IMR-90 (cell line): ENCODE measurements at regions not wholly inside any gene's neighbourhood (a gene's known extent, or its start where the extent isn't known, plus 50 kb on each side); places are given as distances from the start of the nearest gene placed in this dataset.

Experiments used
- ATAC-seq: fragments of 200-7000 bp; cut with Tn5 transposase; 2 replicates; pipeline ENCODE4 v1.9.1; 2020; ENCODE audit warnings: low read depth, mild to moderate bottlenecking, moderate library complexity
- BruUV-seq: library from RNA; stranded (reverse); fragments of 400-500 nt; replicated peaks from 2 replicates; lab custom pipeline; 2021; lab: Mats Ljungman, UMichigan
- CTCF ChIA-PET: fragments of 300-600 bp; formaldehyde crosslinking; extraction: SDS; loops from one replicate; lab custom pipeline; 2021; ENCODE audit warnings: antibody characterized with exemption; lab: Yijun Ruan, JAX
- POLR2A ChIA-PET: fragments of 300-600 bp; sonication (Branson Sonifier 250); formaldehyde crosslinking; loops from one replicate; lab custom pipeline; 2022; ENCODE audit warnings: antibody characterized with exemption; ENCODE audit not compliant: unreplicated experiment; lab: Charles Lee
- DNase-seq: peaks from one replicate; pipeline ENCODE4 v3.0.0; 2013
- H2AFZ ChIP-seq: replicated peaks from 2 replicates; pipeline ENCODE3; 2013; ENCODE audit warnings: low read length, mild to moderate bottlenecking; ENCODE audit not compliant: poor library complexity
- H2AK5ac ChIP-seq: 2 replicates; pipeline ENCODE4 v1.6.1; 2013; ENCODE audit warnings: low read depth, low read length, inconsistent platforms
- H2AK9ac ChIP-seq: replicated peaks from 2 replicates; pipeline ENCODE3; 2013; ENCODE audit warnings: mild to moderate bottlenecking, low read depth, low read length, moderate library complexity; ENCODE audit not compliant: poor library complexity
- H2BK120ac ChIP-seq: 2 replicates; pipeline ENCODE4 v1.6.1; 2013; ENCODE audit warnings: low read depth, low read length, inconsistent platforms
- H2BK15ac ChIP-seq: 3 replicates; pipeline ENCODE4 v1.6.1; 2013; ENCODE audit warnings: low read depth, low read length, inconsistent platforms
- H2BK20ac ChIP-seq: 2 replicates; pipeline ENCODE4 v1.6.1; 2013; ENCODE audit warnings: low read depth, mild to moderate bottlenecking, inconsistent platforms, low read length, moderate library complexity
- H2BK5ac ChIP-seq: 2 replicates; pipeline ENCODE4 v1.6.1; 2013; ENCODE audit warnings: mild to moderate bottlenecking, low read depth, low read length, inconsistent platforms; ENCODE audit not compliant: poor library complexity, severe bottlenecking
- H3K14ac ChIP-seq: replicated peaks from 2 replicates; pipeline ENCODE4 v1.6.1; 2013; ENCODE audit warnings: low read depth, low read length, inconsistent platforms
- H3K18ac ChIP-seq: 2 replicates; pipeline ENCODE4 v1.6.1; 2013; ENCODE audit warnings: low read depth, low read length, control low read depth
- H3K23ac ChIP-seq: 2 replicates; pipeline ENCODE4 v1.6.1; 2013; ENCODE audit warnings: low read depth, low read length, inconsistent platforms
- H3K27ac ChIP-seq: 2 replicates; pipeline ENCODE4 v1.5.1; 2013; ENCODE audit warnings: mild to moderate bottlenecking, control low read depth, low read length; ENCODE audit not compliant: insufficient read depth
- H3K27me3 ChIP-seq: 2 replicates; pipeline ENCODE4 v1.6.1; 2013; ENCODE audit warnings: low read length; ENCODE audit not compliant: control insufficient read depth, insufficient read depth
- H3K36me3 ChIP-seq: 2 replicates; pipeline ENCODE4 v1.6.1; 2013; ENCODE audit warnings: low read length, mixed read lengths; ENCODE audit not compliant: control insufficient read depth, insufficient read depth
- H3K4ac ChIP-seq: 2 replicates; pipeline ENCODE4 v1.6.1; 2013; ENCODE audit warnings: low read depth, low read length, inconsistent platforms
- H3K4me1 ChIP-seq: 2 replicates; pipeline ENCODE4 v1.6.1; 2013; ENCODE audit warnings: low read length, mixed read lengths; ENCODE audit not compliant: control insufficient read depth, insufficient read depth
- H3K4me2 ChIP-seq: 2 replicates; pipeline ENCODE4 v1.6.1; 2013; ENCODE audit warnings: low read depth, mild to moderate bottlenecking, control low read depth, low read length, moderate library complexity
- H3K4me3 ChIP-seq: 2 replicates; pipeline ENCODE4 v1.5.1; 2013; ENCODE audit warnings: low read depth, mild to moderate bottlenecking, control low read depth, low read length, moderate library complexity; ENCODE audit not compliant: insufficient read depth
- H3K56ac ChIP-seq: 2 replicates; pipeline ENCODE4 v1.6.1; 2013; ENCODE audit warnings: low read length, inconsistent platforms; ENCODE audit not compliant: insufficient read depth; ENCODE audit errors: extremely low read depth
- H3K79me1 ChIP-seq, 2 experiments: 2 replicates each; pipeline ENCODE4 v1.6.1; 2013; ENCODE audit warnings: low read length in 2 of 2, inconsistent platforms in 1 of 2, low read depth in 1 of 2
- H3K9ac ChIP-seq: 2 replicates; pipeline ENCODE4 v1.6.1; 2013; ENCODE audit warnings: low read depth, low read length, control low read depth
- H3K9me1 ChIP-seq: 2 replicates; pipeline ENCODE4 v1.6.1; 2013; ENCODE audit warnings: low read length, inconsistent platforms; ENCODE audit not compliant: insufficient read depth
- H3K9me3 ChIP-seq: 2 replicates; pipeline ENCODE4 v1.6.1; 2013; ENCODE audit warnings: low read length; ENCODE audit not compliant: control insufficient read depth, insufficient read depth
- H4K20me1 ChIP-seq: 2 replicates; pipeline ENCODE4 v1.6.1; 2013; ENCODE audit warnings: low read length, inconsistent platforms; ENCODE audit not compliant: insufficient read depth
- H4K5ac ChIP-seq: 2 replicates; pipeline ENCODE4 v1.6.1; 2013; ENCODE audit warnings: mild to moderate bottlenecking, low read depth, low read length, control low read depth
- H4K8ac ChIP-seq, 2 experiments: 2 replicates each; pipeline ENCODE4 v1.6.1; 2013; ENCODE audit warnings: low read depth in 2 of 2, low read length in 2 of 2, control low read depth in 1 of 2, inconsistent platforms in 1 of 2
- H4K91ac ChIP-seq: 2 replicates; pipeline ENCODE4 v1.6.1; 2013; ENCODE audit warnings: low read depth, low read length, inconsistent platforms; ENCODE audit not compliant: insufficient read depth
- CEBPB ChIP-seq: IDR thresholded peaks from 2 replicates; pipeline ENCODE4 v1.6.1; 2012; ENCODE audit warnings: low read depth, low read length, improper control_type of control experiment
- POLR2A ChIP-seq: IDR thresholded peaks from 2 replicates; pipeline ENCODE4 v1.6.1; 2012; ENCODE audit warnings: mild to moderate bottlenecking, low read depth, low read length
- RAD21 ChIP-seq: IDR thresholded peaks from 2 replicates; pipeline ENCODE4 v1.6.1; 2012; ENCODE audit warnings: low read length, improper control_type of control experiment
- RCOR1 ChIP-seq: IDR thresholded peaks from 2 replicates; pipeline ENCODE4 v1.6.1; 2012; ENCODE audit warnings: mild to moderate bottlenecking, low read length, improper control_type of control experiment; ENCODE audit not compliant: insufficient replicate concordance
- SMC3 ChIP-seq: fragments of 150-350 bp; IDR thresholded peaks from 2 replicates; pipeline ENCODE4 v1.6.1; 2016; ENCODE audit warnings: low read depth, mild to moderate bottlenecking, antibody characterized with exemption, low read length, moderate library complexity
- WGBS, 2 experiments: methylation state at CpG; one replicate each; pipeline versions ENCODE4 v1.1.5 to v1.1.7; 2013; ENCODE audit warnings: missing lambda C conversion rate in 2 of 2; ENCODE audit not compliant: insufficient read length in 1 of 2; ENCODE audit errors: extremely low coverage in 2 of 2; 5-methylcytosine and 5-hydroxymethylcytosine counted together
- dilution Hi-C: fragments of 300-500 bp; cut with HindIII; formaldehyde crosslinking; loops from one replicate; pipeline ENCODE4 v1.14.3; 2018; ENCODE audit warnings: low sequenced_read_pairs; ENCODE audit not compliant: unreplicated experiment
- in situ Hi-C: fragments of 300-500 bp; cut with MboI; formaldehyde crosslinking; loops from 3 replicates; pipeline ENCODE4 v1.14.3; 2019; ENCODE audit warnings: low sequenced_read_pairs, inconsistent platforms, mixed read lengths
- intact Hi-C: fragments of 100-400 bp; cut with micrococcal nuclease; formaldehyde crosslinking; loops from 2 replicates; pipeline ENCODE4 v1.10.0; 2022
- TF ChIP-seq, protein P1 (sequence below): conservative IDR thresholded peaks from 2 replicates; pipeline ENCODE4 v1.5.1; 2012; ENCODE audit warnings: mild to moderate bottlenecking, low read depth, low read length, improper control_type of control experiment

DNA sequence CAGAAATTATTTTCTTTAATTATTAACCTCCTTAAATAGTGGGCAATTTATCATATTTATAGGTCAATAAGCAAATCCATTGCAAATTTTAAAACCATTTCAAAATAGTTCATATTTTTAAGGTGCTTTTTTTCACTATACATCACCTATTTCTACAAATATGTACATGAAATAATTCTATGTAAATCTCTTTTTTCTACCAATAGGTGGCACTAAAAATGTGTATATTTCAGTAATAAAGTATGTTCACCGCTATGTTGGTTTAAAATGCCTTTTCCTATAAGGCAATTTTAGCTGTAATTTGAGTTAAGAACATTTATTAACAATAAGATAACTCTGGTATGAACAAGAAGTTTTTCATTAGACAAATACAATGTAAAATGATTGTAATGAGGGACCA lies 672.2 kb downstream of the KCTD8 start:
- POLR2A ChIA-PET = no interaction called here
- dilution Hi-C loops = no loop called here
- Histone ChIP-seq H2BK15ac (no peak overlapping the region), H2BK5ac (no peak overlapping the region), H2AK9ac (no peak overlapping the region), H3K18ac (no peak overlapping the region), H2AK5ac (no peak overlapping the region), H3K79me1 (no peaks in the 10 kb centered on the region), H2BK20ac (no peak overlapping the region), H3K36me3 (no peaks in the 10 kb centered on the region), H2BK120ac (no peak overlapping the region), H3K9me1 (no peaks in the 10 kb centered on the region), H4K20me1 (no peaks in the 10 kb centered on the region), H3K23ac (no peak overlapping the region), H3K4me3 (no peak overlapping the region), H3K4me2 (no peak overlapping the region), H3K4me1 (no peaks in the 10 kb centered on the region), H3K27me3 (no peaks in the 10 kb centered on the region), H3K14ac (no peak overlapping the region), H4K91ac (no peak overlapping the region), H3K9me3 (no peaks in the 10 kb centered on the region), H3K9ac (no peak overlapping the region), H2AFZ (no peak overlapping the region), H4K8ac (no peak overlapping the region), H3K27ac (no peak overlapping the region), H3K4ac (no peak overlapping the region), H4K5ac (no peak overlapping the region), H3K56ac (no peak overlapping the region)
- intact Hi-C loops = loop anchor here (10.0 kb wide), 1 partner anchor 642 kb away; no protein-coding TSS in a partner anchor
- no CpG with 5 or more reads among the region's 1 CpG for WGBS, 2 experiments
- no TSS peak for BruUV-seq
- no peak for ATAC-seq
- TF ChIP-seq SMC3 (0 out of 2 replicates have a peak, but pooled peaks have one; percentile 7), POLR2A (no peak), CEBPB (no peak), RAD21 (peak; percentile 18; the same call in 1 of the 2 replicates), RCOR1 (no peak)
- TF ChIP-seq, protein P1, sequence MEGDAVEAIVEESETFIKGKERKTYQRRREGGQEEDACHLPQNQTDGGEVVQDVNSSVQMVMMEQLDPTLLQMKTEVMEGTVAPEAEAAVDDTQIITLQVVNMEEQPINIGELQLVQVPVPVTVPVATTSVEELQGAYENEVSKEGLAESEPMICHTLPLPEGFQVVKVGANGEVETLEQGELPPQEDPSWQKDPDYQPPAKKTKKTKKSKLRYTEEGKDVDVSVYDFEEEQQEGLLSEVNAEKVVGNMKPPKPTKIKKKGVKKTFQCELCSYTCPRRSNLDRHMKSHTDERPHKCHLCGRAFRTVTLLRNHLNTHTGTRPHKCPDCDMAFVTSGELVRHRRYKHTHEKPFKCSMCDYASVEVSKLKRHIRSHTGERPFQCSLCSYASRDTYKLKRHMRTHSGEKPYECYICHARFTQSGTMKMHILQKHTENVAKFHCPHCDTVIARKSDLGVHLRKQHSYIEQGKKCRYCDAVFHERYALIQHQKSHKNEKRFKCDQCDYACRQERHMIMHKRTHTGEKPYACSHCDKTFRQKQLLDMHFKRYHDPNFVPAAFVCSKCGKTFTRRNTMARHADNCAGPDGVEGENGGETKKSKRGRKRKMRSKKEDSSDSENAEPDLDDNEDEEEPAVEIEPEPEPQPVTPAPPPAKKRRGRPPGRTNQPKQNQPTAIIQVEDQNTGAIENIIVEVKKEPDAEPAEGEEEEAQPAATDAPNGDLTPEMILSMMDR = peak; percentile 32; the same call in 1 of the 2 replicates
- CTCF ChIA-PET = interaction anchor here (0.6 kb wide), 1 partner anchor 439 kb away, joined by 3 read pairs; no protein-coding TSS in a partner anchor
- in situ Hi-C loops = no loop called here
- DNase-seq = peak; percentile 1
